Stimulated activated CD8-positive, alpha-beta memory T cell treated with anti-CD3 and anti-CD28 coated beads, Interleukin-4, amount 100 ng/mL, for 24 hours (primary cell): ENCODE measurements at regions not wholly inside any gene's neighbourhood (a gene's known extent, or its start where the extent isn't known, plus 50 kb on each side); places are given as distances from the start of the nearest gene placed in this dataset.
"Not testable (repeated sequence)": the region's sequence is repeated elsewhere in the genome, so short reads cannot be mapped to it uniquely, and the experiment has no call there.

Experiments
- DNase-seq: peaks from one replicate; pipeline ENCODE4 v3.0.0-alpha.2; 2020; ENCODE audit warnings: low read depth

GRCh38 chr1:29681416-29681815 is 445.1 kb downstream of the PTPRU start:
- DNase-seq, result not testable (repeated sequence)

GRCh38 chr1:29679828-29680558 is 443.7 kb downstream of the PTPRU start:
- no peak for DNase-seq

DNA sequence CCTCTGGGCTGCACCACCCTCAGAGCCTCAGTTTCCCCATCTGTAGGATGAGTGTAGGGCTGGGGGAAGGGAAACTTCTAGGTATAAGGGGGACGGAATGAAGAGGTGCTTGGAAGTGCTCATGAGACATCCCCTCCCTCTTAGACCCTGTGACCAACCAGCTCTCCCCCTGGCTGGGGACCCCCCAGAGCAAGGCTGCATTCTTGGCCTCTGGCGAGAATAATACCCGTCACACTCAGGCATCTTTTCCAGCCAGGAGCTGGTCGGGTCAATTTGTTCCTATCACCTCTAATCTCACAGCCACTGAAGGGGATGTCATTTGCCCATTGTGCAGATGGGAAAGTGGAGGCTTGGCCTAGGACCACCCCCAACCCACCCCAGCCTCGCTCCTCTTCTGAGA is 443.0 kb downstream of the PTPRU start:
- no peak for DNase-seq

- no peak for DNase-seq
Measured at GRCh38 chr1:29677028-29678024, 441.0 kb downstream of the PTPRU start.

GRCh38 chr1:29676496-29676895 is 440.2 kb downstream of the PTPRU start:
- DNase-seq, result no peak

DNA sequence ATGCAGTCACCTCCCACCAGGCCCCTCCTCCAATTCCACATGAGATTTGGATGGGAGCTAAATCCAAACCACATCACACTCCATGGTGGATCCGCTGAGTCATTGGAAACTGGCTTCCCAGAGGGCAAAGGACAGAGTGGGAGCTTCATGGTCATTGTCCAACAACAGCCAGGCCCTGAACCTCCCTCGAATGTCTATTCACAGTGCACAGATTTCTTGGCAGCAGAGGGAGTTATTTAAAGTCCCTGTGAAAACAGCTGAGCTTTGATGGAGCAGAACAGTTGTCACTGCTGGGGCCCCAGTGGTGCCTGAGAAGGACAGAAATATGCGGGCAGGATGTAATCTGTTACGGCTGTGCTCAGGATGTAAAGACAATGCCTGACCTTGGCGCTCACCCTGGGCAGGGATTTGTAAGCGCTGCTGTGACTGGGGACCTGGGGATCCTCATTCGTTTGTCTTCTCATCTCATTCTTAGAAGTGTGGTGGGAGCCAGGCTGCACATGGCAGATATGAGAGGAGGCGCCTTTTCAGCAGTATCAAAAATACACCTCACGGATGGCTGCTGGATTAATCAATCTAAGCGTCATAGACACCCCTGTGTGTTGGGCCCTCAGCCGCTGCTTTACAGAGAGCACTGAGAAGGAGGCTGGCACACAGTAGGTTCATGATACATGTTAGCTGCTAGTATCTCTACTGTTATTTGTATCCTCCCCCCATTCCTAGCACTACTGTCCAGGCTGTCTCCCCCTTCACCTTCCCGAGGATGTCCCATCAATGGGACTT is 439.4 kb downstream of the PTPRU start:
- no peak for DNase-seq

DNA sequence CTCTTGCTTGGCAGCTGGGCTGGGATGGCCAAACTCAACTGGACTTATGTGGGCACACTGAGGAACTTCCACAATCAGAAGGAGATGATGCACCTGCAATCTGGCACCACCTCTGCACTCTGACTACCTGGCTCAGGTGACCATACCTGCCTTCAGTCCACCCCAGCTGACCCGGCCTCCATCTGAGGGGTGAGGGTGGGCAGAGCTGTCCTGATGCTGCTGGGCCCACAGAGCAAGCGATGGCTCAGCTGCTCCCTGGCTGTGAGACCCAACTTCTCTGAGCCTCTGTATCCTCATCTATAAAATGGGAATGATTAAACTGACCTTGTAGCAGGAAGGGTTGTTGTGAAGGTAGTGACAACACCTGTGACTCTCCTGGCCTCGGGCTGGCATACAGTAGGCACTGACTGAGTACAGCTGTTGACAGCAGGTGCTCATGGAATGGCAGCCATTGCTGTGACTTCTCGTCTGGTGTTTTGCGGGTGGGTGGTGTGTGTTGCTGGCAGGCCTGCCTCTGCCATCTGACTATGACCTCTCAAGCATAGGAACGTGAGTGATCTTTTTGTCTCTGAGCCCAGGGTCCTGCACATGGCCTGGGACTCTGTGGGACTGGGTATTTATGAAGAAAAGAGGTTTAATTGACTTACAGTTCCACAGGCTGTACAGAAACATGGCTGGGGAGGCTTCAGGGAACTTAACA is 438.5 kb downstream of the PTPRU start:
- no peak for DNase-seq

- no peak for DNase-seq
Measured at GRCh38 chr1:29673669-29674626, 437.6 kb downstream of the PTPRU start.

DNA sequence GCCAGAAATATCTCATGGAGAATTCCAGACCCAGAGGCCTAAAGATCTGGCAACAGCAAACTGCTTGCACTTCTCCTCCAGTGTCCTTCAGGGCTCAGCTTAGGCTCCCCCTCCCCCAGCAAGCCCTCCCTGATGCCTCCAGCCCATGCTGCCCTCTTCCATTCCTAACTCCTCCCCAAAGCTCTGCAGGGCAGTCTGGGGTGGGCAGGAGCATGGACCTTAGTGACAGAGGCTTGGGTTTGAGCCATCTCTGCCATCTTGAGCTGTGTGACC is 436.8 kb downstream of the PTPRU start:
- no peak for DNase-seq

DNA sequence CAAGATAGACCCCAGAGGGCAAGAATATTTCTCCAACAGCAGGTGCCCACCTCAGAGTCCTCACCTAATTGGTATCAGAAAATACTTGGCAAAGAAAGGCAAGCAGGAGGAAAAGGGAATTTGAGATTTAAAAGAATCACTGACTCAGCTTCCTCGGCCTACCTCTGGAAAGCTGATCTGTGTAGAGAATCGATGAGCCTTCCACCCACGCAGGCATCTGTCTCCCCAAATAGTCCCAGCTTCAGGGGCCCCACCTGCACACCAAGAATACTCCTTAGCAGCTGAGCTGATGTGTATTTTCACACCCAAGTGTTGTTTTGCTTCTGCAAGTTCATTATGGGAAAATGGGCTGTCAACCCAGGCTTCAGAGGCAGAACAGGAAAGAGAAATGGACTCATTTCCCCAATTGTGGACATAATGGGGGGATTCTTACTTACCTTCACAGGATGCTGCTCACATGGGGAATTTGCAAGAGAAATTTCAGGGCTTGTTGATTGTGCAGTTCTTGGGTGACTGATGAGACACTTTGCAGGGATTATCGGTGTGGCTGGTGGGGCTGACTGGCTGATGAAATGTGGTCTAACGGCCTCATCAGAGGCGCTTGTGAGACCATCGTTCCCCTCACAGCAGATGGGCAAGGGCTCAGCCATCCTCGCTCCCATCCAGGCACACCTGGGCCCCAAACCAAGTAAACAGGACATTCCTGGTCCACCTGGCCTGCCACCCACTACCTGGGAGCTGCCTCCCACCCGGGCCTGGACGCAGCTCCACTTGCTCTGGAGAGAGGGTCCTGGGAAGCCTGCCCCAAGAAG is 436.3 kb downstream of the PTPRU start:
- no peak for DNase-seq

GRCh38 chr1:29671446-29672356 is 435.4 kb downstream of the PTPRU start:
- DNase-seq, result no peak

GRCh38 chr1:29670752-29671151 is 434.4 kb downstream of the PTPRU start:
- DNase-seq, result no peak

DNA sequence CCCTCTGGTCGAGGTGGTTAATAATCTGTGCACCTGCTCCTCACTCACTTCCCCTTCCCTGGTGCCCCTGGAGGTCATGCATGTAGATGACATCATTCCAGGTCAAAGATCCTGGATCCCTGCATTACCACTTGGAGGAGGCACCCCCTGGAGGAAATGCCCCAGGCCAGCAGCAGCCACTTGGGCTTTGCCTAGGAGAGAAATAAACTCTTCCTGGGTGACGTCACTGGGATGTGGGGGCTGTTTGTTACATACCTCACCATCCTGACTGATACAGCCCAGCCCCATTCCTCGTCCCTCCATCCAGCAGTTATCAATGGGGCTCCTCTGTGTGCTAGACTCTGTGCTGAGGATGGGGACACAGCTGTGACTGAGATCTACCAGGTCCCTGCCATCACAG is 433.6 kb downstream of the PTPRU start:
- DNase-seq, result no peak

- DNase-seq, result no peak
Measured at GRCh38 chr1:29669158-29669871, 433.0 kb downstream of the PTPRU start.

- no peak for DNase-seq
Measured at GRCh38 chr1:29668551-29669157, 432.3 kb downstream of the PTPRU start.

- no peak for DNase-seq
Measured at GRCh38 chr1:29667951-29668350, 431.6 kb downstream of the PTPRU start.

DNA sequence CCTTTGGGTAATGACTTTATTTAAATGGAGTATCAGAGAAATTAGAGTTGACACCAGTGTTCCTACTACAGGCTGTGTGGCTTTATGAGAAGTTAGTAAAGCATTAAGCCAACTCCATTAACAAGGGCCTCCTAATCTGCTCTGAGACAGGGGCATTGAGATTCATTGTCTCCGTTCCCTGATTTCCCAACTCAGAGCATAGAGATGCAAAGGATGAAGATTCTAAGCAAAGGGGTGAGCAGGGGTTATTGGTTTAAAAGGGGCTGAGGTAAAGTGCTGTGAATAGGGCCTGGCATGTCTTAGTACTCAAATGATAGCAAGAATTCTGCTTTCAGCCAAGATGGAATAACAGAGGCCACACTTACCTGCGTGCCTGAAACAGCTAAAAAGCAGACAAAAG is 428.4 kb downstream of the PTPRU start:
- DNase-seq, result no peak

GRCh38 chr1:29658688-29659087 is 422.4 kb downstream of the PTPRU start:
- no peak for DNase-seq
